8988T (cell line): ENCODE measurements at regions not wholly inside any gene's neighbourhood (a gene's known extent, or its start where the extent isn't known, plus 50 kb on each side); places are given as distances from the start of the nearest gene placed in this dataset.

Source experiments
- DNase-seq: peaks from one replicate; pipeline ENCODE4 v3.0.0; 2011

- no peak for DNase-seq
These were observed 481.7 kb upstream of the KLF4 start for GRCh38 chr9:107971241-107971640.

- no peak for DNase-seq
These were observed 481.2 kb upstream of the KLF4 start for GRCh38 chr9:107970726-107971125.

- no peak for DNase-seq
These were observed 480.2 kb upstream of the KLF4 start for GRCh38 chr9:107969727-107970126.

- no peak for DNase-seq
These were observed 479.6 kb upstream of the KLF4 start for GRCh38 chr9:107969141-107969540.

- DNase-seq: no peak
These were observed 473.7 kb upstream of the KLF4 start for GRCh38 chr9:107963246-107963645.

- DNase-seq: no peak
These were observed 471.3 kb upstream of the KLF4 start for GRCh38 chr9:107960916-107961315.

GRCh38 chr9:107954312-107954711, 464.7 kb upstream of the KLF4 start:
- DNase-seq: no peak

GRCh38 chr9:107953556-107954125, 464.1 kb upstream of the KLF4 start:
- no peak for DNase-seq

- DNase-seq: no peak
These were observed 463.2 kb upstream of the KLF4 start for GRCh38 chr9:107952773-107953172.

GRCh38 chr9:107951511-107951910, 461.9 kb upstream of the KLF4 start:
- no peak for DNase-seq

- no peak for DNase-seq
These were observed 459.5 kb upstream of the KLF4 start for GRCh38 chr9:107949061-107949460.

GRCh38 chr9:107948601-107949000, 459.0 kb upstream of the KLF4 start:
- no peak for DNase-seq

GRCh38 chr9:107948086-107948485, 458.5 kb upstream of the KLF4 start:
- no peak for DNase-seq

- no peak for DNase-seq
These were observed 457.0 kb upstream of the KLF4 start for GRCh38 chr9:107946364-107947141.

- no peak for DNase-seq
These were observed 456.4 kb upstream of the KLF4 start for GRCh38 chr9:107945961-107946360.

- DNase-seq: no peak
These were observed 455.9 kb upstream of the KLF4 start for GRCh38 chr9:107945493-107945892.

- no peak for DNase-seq
These were observed 454.8 kb upstream of the KLF4 start for GRCh38 chr9:107944387-107944786.

GRCh38 chr9:107943901-107944300, 454.3 kb upstream of the KLF4 start:
- no peak for DNase-seq

GRCh38 chr9:107942856-107943255, 453.3 kb upstream of the KLF4 start:
- no peak for DNase-seq

- no peak for DNase-seq
These were observed 452.7 kb upstream of the KLF4 start for GRCh38 chr9:107942291-107942690.

- no peak for DNase-seq
These were observed 451.3 kb upstream of the KLF4 start for GRCh38 chr9:107940616-107941595.

- DNase-seq: no peak
These were observed 449.3 kb upstream of the KLF4 start for GRCh38 chr9:107938801-107939386.

- DNase-seq: no peak
These were observed 446.4 kb upstream of the KLF4 start for GRCh38 chr9:107935931-107936330.
